ENCODE measurements at regions not wholly inside any gene's neighbourhood (a gene's known extent, or its start where the extent isn't known, plus 50 kb on each side); places are given as distances from the start of the nearest gene placed in this dataset.

DNA sequence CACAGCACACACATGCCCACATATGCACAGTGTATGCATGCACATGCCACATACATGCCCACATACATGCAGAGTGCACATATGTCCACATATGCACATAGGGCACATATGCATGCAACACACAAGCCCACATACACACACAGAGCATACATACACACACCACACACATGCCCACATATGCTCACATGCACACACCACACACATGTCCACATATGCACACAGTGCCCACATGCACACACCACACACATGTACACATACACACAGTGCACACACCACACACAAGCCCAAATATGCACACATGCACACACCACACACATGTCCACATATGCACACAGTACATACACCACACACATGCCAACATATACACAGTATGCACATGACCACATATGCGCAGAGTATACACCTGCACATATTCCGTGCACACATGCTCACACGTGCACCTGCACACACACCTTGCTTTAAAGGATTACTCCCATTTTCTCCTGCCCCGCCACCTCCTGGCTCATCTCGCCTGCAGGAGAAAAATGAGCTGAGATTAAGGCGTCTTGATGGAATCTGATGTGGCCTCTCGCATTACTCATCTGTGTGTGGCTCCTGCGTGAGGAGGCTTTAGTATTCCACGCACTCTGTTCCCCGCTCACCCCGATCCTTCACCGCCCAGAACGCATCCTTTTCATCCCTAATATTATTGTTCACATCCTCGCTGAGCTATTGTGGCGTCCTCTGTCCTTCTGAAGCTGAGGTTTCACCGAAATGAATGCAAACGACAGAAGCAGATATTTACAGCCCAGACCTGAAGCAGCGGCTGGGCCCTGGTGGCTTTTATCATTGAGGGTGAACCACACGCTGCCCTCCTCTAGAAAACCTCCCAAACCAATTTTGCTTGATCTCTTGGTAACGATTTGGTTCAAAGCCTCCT lies 182.7 kb downstream of the OLFM1 start:
- H3K4me1 ChIP-seq (ENCODE audit: control insufficient read depth, insufficient read depth, low read length) = no peaks in the 10 kb centered on the region; the same call in 1 of the 2 replicates
- no peaks in the 10 kb centered on the region for H3K27me3 ChIP-seq (ENCODE audit: control insufficient read depth, insufficient read depth, low read length)
- H3K9ac ChIP-seq (ENCODE audit: low read depth, low read length) = no peak overlapping the region
- no peak overlapping the region for H3K4me3 ChIP-seq (ENCODE audit: low read depth, low read length)
- H3K27ac ChIP-seq (ENCODE audit: low read depth, low read length) = no peak overlapping the region
- H3K9me3 ChIP-seq (ENCODE audit: control insufficient read depth, insufficient read depth, low read length) = no peaks in the 10 kb centered on the region
- H3K36me3 ChIP-seq (ENCODE audit: control insufficient read depth, insufficient read depth, low read length) = no peaks in the 10 kb centered on the region

- no peak overlapping the region for H3K4me3 ChIP-seq (ENCODE audit: low read depth, low read length)
- no peak overlapping the region for H3K27ac ChIP-seq (ENCODE audit: low read depth, low read length)
- no peak overlapping the region for H3K9ac ChIP-seq (ENCODE audit: low read depth, low read length)
- no peaks in the 10 kb centered on the region for H3K36me3 ChIP-seq (ENCODE audit: control insufficient read depth, insufficient read depth, low read length)
- no peaks in the 10 kb centered on the region for H3K27me3 ChIP-seq (ENCODE audit: control insufficient read depth, insufficient read depth, low read length)
- no peaks in the 10 kb centered on the region for H3K9me3 ChIP-seq (ENCODE audit: control insufficient read depth, insufficient read depth, low read length)
- H3K4me1 ChIP-seq (ENCODE audit: control insufficient read depth, insufficient read depth, low read length) = no peaks in the 10 kb centered on the region; the same call in 1 of the 2 replicates
Measured at GRCh38 chr9:135271425-135271824, 184.0 kb downstream of the OLFM1 start.

DNA sequence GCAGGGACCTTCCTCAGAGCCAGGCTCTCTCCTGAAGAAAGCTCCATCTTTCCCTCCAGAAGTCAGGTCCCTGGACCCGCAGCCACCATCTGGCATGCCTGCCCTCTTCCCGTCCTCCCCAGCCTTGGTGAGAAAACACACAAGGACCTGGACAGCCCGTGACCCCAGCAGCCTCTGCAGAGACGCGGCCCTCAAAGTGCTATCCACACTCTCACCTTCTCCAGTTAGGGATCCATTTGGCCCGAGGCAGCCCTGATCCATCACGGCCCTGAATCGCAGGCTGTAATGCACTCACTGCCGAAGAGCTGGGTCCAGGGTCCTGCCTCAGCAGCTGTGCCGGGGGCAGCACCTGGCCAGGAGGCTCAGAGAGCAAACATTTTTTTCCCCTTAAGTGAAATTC lies 185.1 kb downstream of the OLFM1 start:
- no peak overlapping the region for H3K4me3 ChIP-seq (ENCODE audit: low read depth, low read length)
- no peaks in the 10 kb centered on the region for H3K36me3 ChIP-seq (ENCODE audit: control insufficient read depth, insufficient read depth, low read length)
- no peaks in the 10 kb centered on the region for H3K9me3 ChIP-seq (ENCODE audit: control insufficient read depth, insufficient read depth, low read length)
- H3K9ac ChIP-seq (ENCODE audit: low read depth, low read length) = no peak overlapping the region
- no peaks in the 10 kb centered on the region for H3K27me3 ChIP-seq (ENCODE audit: control insufficient read depth, insufficient read depth, low read length)
- no peaks in the 10 kb centered on the region; the same call in 1 of the 2 replicates for H3K4me1 ChIP-seq (ENCODE audit: control insufficient read depth, insufficient read depth, low read length)
- no peak overlapping the region for H3K27ac ChIP-seq (ENCODE audit: low read depth, low read length)

DNA sequence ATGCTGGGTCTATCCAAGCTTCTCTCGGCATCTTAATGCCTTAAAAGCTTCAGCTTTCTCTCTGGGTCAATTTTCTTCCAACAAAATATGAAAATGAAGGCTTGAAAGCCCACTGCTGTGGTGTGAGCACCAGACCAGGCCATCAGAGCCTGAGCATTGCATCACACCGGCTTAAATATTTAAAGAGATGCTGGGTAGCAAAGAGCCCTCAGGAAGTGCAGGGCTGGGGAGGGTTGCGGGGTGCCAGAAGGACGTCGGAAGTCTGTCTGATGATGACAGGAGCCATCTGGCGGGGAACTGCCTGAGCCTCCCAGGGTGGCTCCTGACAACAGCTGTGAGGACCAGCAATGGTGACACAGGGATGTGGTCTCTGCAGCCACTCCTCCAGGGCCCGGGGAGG lies 185.5 kb downstream of the OLFM1 start:
- H3K9me3 ChIP-seq (ENCODE audit: control insufficient read depth, insufficient read depth, low read length) = no peaks in the 10 kb centered on the region
- no peak overlapping the region for H3K9ac ChIP-seq (ENCODE audit: low read depth, low read length)
- H3K36me3 ChIP-seq (ENCODE audit: control insufficient read depth, insufficient read depth, low read length) = no peaks in the 10 kb centered on the region
- H3K27me3 ChIP-seq (ENCODE audit: control insufficient read depth, insufficient read depth, low read length) = no peaks in the 10 kb centered on the region
- H3K4me1 ChIP-seq (ENCODE audit: control insufficient read depth, insufficient read depth, low read length) = no peaks in the 10 kb centered on the region; the same call in 1 of the 2 replicates
- no peak overlapping the region for H3K27ac ChIP-seq (ENCODE audit: low read depth, low read length)
- H3K4me3 ChIP-seq (ENCODE audit: low read depth, low read length) = no peak overlapping the region

GRCh38 chr9:135275163-135275562 lies 187.7 kb downstream of the OLFM1 start:
- H3K4me1 ChIP-seq (ENCODE audit: control insufficient read depth, insufficient read depth, low read length) = no peaks in the 10 kb centered on the region
- no peak overlapping the region for H3K4me3 ChIP-seq (ENCODE audit: low read depth, low read length)
- H3K9me3 ChIP-seq (ENCODE audit: control insufficient read depth, insufficient read depth, low read length) = no peaks in the 10 kb centered on the region
- H3K27me3 ChIP-seq (ENCODE audit: control insufficient read depth, insufficient read depth, low read length) = no peaks in the 10 kb centered on the region
- H3K36me3 ChIP-seq (ENCODE audit: control insufficient read depth, insufficient read depth, low read length) = no peaks in the 10 kb centered on the region
- H3K9ac ChIP-seq (ENCODE audit: low read depth, low read length) = no peak overlapping the region
- no peak overlapping the region for H3K27ac ChIP-seq (ENCODE audit: low read depth, low read length)

GRCh38 chr9:135275571-135276289 lies 188.3 kb downstream of the OLFM1 start:
- Histone ChIP-seq H3K9ac (ENCODE audit: low read depth, low read length) (no peak overlapping the region), H3K36me3 (ENCODE audit: control insufficient read depth, insufficient read depth, low read length) (no peaks in the 10 kb centered on the region), H3K4me3 (ENCODE audit: low read depth, low read length) (no peak overlapping the region), H3K27ac (ENCODE audit: low read depth, low read length) (no peak overlapping the region), H3K4me1 (ENCODE audit: control insufficient read depth, insufficient read depth, low read length) (no peaks in the 10 kb centered on the region), H3K27me3 (ENCODE audit: control insufficient read depth, insufficient read depth, low read length) (no peaks in the 10 kb centered on the region), H3K9me3 (ENCODE audit: control insufficient read depth, insufficient read depth, low read length) (no peaks in the 10 kb centered on the region)

GRCh38 chr9:135277219-135278201 lies 190.0 kb downstream of the OLFM1 start:
- Histone ChIP-seq H3K36me3 (ENCODE audit: control insufficient read depth, insufficient read depth, low read length) (no peaks in the 10 kb centered on the region), H3K9me3 (ENCODE audit: control insufficient read depth, insufficient read depth, low read length) (no peaks in the 10 kb centered on the region), H3K9ac (ENCODE audit: low read depth, low read length) (no peak overlapping the region), H3K27ac (ENCODE audit: low read depth, low read length) (no peak overlapping the region), H3K27me3 (ENCODE audit: control insufficient read depth, insufficient read depth, low read length) (no peaks in the 10 kb centered on the region), H3K4me3 (ENCODE audit: low read depth, low read length) (no peak overlapping the region), H3K4me1 (ENCODE audit: control insufficient read depth, insufficient read depth, low read length) (no peaks in the 10 kb centered on the region)

DNA sequence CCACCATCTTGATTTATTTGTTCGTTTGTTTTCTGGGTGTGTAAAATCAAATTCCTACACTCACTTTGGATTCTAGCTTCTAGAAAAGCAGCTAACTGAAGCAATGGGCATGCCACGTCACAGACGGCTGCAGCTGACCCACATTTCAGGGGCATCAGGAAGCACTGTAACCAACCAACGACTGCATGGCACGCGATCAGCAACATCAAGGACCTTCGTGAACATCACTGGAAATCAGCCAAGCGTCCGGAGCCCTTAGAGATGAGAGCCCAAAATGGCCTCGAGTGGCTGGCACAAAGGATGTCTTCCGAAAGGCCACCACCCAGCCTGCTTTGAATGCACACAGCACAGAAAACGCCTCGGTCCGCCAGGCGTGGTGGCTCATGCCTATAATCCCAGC lies 191.1 kb downstream of the OLFM1 start:
- Histone ChIP-seq H3K4me3 (ENCODE audit: low read depth, low read length) (no peak overlapping the region), H3K36me3 (ENCODE audit: control insufficient read depth, insufficient read depth, low read length) (no peaks in the 10 kb centered on the region), H3K27me3 (ENCODE audit: control insufficient read depth, insufficient read depth, low read length) (no peaks in the 10 kb centered on the region), H3K9ac (ENCODE audit: low read depth, low read length) (no peak overlapping the region), H3K9me3 (ENCODE audit: control insufficient read depth, insufficient read depth, low read length) (no peaks in the 10 kb centered on the region), H3K4me1 (ENCODE audit: control insufficient read depth, insufficient read depth, low read length) (no peaks in the 10 kb centered on the region), H3K27ac (ENCODE audit: low read depth, low read length) (no peak overlapping the region)

- no peaks in the 10 kb centered on the region for H3K4me1 ChIP-seq (ENCODE audit: control insufficient read depth, insufficient read depth, low read length)
- no peak overlapping the region for H3K27ac ChIP-seq (ENCODE audit: low read depth, low read length)
- H3K9ac ChIP-seq (ENCODE audit: low read depth, low read length) = no peak overlapping the region
- no peak overlapping the region for H3K4me3 ChIP-seq (ENCODE audit: low read depth, low read length)
- no peaks in the 10 kb centered on the region for H3K27me3 ChIP-seq (ENCODE audit: control insufficient read depth, insufficient read depth, low read length)
- H3K36me3 ChIP-seq (ENCODE audit: control insufficient read depth, insufficient read depth, low read length) = no peaks in the 10 kb centered on the region
- H3K9me3 ChIP-seq (ENCODE audit: control insufficient read depth, insufficient read depth, low read length) = no peaks in the 10 kb centered on the region
Measured at GRCh38 chr9:135279385-135279784, 191.9 kb downstream of the OLFM1 start.

DNA sequence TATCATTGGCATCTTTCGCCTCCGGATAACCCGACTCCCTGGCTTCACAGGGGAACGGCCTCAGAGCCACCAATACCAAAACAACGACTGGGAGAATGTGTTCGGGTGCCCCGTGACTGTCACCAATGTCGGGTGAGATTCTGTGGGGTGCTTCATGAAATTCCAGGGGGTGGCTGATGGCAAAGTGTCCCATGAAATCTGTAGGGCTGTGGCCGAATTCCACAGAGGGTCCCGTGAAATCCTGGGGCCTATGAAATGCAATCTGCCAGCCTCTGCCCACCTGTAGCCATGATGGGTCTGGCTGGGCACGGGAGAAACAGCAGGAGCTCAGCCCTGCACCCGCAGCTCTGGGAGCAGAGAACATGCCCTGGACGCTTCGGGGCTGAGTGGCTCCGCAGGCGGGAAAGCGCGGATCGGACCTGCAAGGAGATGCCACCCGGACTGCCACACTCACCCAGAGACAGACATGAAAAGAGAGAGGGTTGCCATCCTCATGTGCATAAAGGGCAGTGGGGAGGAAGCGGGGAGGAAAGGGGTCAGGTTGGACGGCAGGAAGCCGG lies 192.4 kb downstream of the OLFM1 start:
- Histone ChIP-seq H3K27me3 (ENCODE audit: control insufficient read depth, insufficient read depth, low read length) (no peaks in the 10 kb centered on the region), H3K36me3 (ENCODE audit: control insufficient read depth, insufficient read depth, low read length) (no peaks in the 10 kb centered on the region), H3K9ac (ENCODE audit: low read depth, low read length) (no peak overlapping the region), H3K4me1 (ENCODE audit: control insufficient read depth, insufficient read depth, low read length) (no peaks in the 10 kb centered on the region), H3K27ac (ENCODE audit: low read depth, low read length) (no peak overlapping the region), H3K4me3 (ENCODE audit: low read depth, low read length) (no peak overlapping the region), H3K9me3 (ENCODE audit: control insufficient read depth, insufficient read depth, low read length) (no peaks in the 10 kb centered on the region)

All from HUES48 (cell line).